ENCODE measurements at regions not wholly inside any gene's neighbourhood (a gene's known extent, or its start where the extent isn't known, plus 50 kb on each side); places are given as distances from the start of the nearest gene placed in this dataset.
"Not testable (repeated sequence)": the region's sequence is repeated elsewhere in the genome, so short reads cannot be mapped to it uniquely, and the experiment has no call there.

- TF ChIP-seq CTCF (conservative IDR thresholded peaks at IDR 0.05) (no peak), ZFX (IDR thresholded peaks at IDR 0.05) (no peak)
- H3K27ac ChIP-seq, result no peak overlapping the region
These were observed 125.8 kb upstream of the LPCAT1 start for GRCh38 chr5:1649554-1649953.

- TF ChIP-seq CTCF (conservative IDR thresholded peaks at IDR 0.05), result no peak
- no peak for TF ChIP-seq ZFX (IDR thresholded peaks at IDR 0.05)
- H3K27ac ChIP-seq, result no peak overlapping the region
These were observed 125.0 kb upstream of the LPCAT1 start for GRCh38 chr5:1648806-1649205.

GRCh38 chr5:1647580-1647979, 123.8 kb upstream of the LPCAT1 start:
- H3K27ac ChIP-seq, result no peak overlapping the region
- TF ChIP-seq CTCF (conservative IDR thresholded peaks at IDR 0.05) (no peak), ZFX (IDR thresholded peaks at IDR 0.05) (no peak)

DNA sequence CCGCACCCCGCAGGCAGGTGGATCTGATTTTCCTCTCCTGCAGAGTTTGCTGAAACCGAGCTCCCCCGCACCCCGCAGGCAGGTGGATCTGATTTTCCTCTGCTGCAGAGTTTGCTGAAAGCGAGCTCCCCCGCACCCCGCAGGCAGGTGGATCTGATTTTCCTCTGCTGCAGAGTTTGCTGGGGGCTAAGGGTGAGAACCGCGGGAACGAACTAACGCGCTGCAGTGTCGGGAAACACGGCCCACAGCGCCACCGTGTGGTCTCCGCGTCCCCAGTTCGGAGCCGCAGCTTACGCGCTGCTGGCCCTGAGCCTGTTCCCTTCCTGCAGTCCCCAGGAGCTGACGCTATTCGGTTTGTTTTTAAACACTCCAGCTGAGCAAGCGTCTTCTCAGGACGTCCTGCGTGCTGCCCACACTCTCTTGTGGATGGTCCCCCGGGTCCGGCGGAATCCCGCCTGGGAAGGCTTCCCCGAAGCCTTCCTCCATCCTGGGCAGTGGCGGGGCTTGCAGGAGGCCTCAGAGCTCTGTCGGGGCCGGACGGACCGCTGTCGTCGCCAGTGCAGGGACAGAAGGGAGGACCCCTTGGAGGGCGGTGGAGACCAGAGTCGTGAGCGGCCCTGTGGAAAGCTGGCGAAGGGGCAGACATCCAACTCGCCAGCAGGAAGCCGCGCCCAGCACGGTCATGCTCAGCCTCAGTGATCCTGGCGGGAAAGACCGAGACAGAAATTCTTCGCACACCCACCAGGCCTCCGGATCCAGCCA, 121.2 kb upstream of the LPCAT1 start:
- TF ChIP-seq ZFX (IDR thresholded peaks at IDR 0.05), result no peak
- peak; percentile 77 for TF ChIP-seq CTCF (conservative IDR thresholded peaks at IDR 0.05)
- no peak overlapping the region for H3K27ac ChIP-seq

- not testable (repeated sequence) for H3K27ac ChIP-seq
These were observed 120.6 kb upstream of the LPCAT1 start for GRCh38 chr5:1644393-1644809.

DNA sequence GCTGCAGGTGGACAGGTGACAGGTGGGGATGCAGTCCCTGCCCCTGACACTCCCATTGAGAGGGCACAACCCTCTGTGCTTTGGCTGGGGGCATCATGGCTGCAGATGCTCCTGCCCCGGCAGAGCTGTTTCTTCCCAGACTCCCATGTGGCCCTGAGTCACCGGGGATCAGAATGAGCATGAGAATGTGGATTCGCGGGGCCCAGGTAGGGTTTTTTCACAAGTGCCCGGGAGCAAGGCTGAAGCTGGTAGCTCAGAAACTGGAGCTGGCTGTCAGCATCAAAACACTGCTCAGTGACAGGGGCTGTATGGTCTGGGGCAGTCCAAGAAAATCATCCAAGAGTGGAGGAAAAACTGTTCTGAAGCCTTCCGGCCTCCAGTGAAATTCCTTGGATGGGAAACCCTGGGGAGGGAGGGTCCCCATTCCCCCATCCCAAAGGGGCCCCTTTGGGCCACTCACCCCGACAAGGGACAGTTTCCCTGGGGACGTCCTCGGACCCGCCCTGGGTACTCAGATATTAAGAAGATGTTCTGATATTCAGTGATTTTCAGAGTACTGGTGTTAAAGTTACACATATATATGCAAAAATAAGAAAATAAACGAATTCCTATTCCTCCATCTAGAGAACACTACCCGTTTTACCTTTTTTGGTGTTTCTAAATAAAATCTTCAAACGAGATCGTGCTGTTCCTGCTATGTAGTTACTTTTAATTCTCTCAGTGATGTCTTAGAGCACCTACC, 120.1 kb upstream of the LPCAT1 start:
- H3K27ac ChIP-seq, result no peak overlapping the region
- TF ChIP-seq CTCF (conservative IDR thresholded peaks at IDR 0.05) (no peak), ZFX (IDR thresholded peaks at IDR 0.05) (no peak)

DNA sequence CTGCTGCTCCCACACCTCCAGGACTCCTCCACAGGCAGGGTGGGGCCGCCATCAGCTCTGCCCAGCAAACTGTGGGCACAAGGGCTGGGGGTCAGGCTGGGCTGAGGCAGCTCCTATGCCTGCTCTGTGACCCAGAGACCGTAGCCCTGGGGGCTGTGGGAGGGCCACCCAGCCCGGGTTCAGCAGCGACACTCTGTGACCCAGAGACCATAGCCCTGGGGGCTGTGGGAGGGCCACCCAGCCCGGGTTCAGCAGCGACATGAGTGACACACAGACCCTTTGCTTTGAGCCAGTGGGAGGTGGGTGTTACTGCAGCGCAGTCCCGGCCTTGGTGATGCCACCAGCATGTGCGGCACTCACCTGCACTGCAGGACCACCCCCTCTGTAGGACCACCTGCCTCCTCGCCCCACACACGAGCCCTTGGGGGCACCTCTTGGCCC, 118.9 kb upstream of the LPCAT1 start:
- H3K27ac ChIP-seq, result no peak overlapping the region
- TF ChIP-seq CTCF (conservative IDR thresholded peaks at IDR 0.05), result no peak
- TF ChIP-seq ZFX (IDR thresholded peaks at IDR 0.05), result no peak
